ENCODE measurements at regions not wholly inside any gene's neighbourhood (a gene's known extent, or its start where the extent isn't known, plus 50 kb on each side); places are given as distances from the start of the nearest gene placed in this dataset.

DNA sequence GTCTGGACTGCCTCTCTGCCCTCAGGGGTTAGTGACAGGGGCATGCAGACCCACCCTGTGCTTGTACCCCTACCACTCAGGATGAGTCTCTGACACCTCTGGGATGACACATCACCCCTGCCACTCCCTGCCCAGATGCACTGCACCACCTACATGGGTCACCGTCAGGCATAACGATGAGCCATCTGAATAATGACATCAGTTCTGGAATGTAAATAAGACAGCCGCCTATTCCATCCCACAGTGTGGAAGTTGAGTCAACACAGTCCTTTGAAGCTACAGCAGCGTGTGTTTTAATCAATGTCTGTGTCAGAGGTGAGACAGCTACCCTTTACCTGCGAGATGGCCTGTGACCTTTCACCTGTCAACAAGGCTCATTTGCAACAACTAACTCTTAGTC lies 268.7 kb upstream of the ARRDC4 start:
- Histone ChIP-seq H3K9me3 (replicated peaks; ENCODE audit: control insufficient read depth, insufficient read depth, low read depth, low read length) (no peaks in the 10 kb centered on the region), H4K20me1 (replicated peaks; ENCODE audit: control insufficient read depth, insufficient read depth, low read length) (no peaks in the 10 kb centered on the region), H3K9ac (ENCODE audit: insufficient read depth in 1 of 2, low read depth in 2 of 2, low read length in 2 of 2) (no peak overlapping the region), H3K4me2 (ENCODE audit: insufficient read depth, low read length) (no peak overlapping the region), H3K4me1 (replicated peaks in 1 of 2; ENCODE audit: control insufficient read depth in 2 of 2, insufficient read depth in 2 of 2, low read length in 2 of 2) (no peaks in the 10 kb centered on the region), H3K36me3 (ENCODE audit: control insufficient read depth, insufficient read depth, low read length) (no peaks in the 10 kb centered on the region), H2AFZ (ENCODE audit: low read depth, low read length) (no peak overlapping the region), H3K9me1 (ENCODE audit: control insufficient read depth, insufficient read depth, low read length) (no peaks in the 10 kb centered on the region), H3K4me3 (no peak overlapping the region), H3K79me2 (ENCODE audit: control insufficient read depth, insufficient read depth, low read length) (no peaks in the 10 kb centered on the region), H3K27ac (ENCODE audit: extremely low read depth, low read depth, low read length) (no peak overlapping the region), H3K27me3 (ENCODE audit: control insufficient read depth in 2 of 2, insufficient read depth in 2 of 2, low read length in 2 of 2) (no peaks in the 10 kb centered on the region)
- ChIA-PET CTCF (ENCODE audit: low intra/inter-chr PET ratio) (no interaction called here), POLR2A (interaction anchor here (0.6 kb wide), 1 partner anchor 921 kb away, joined by 3 read pairs; no protein-coding TSS in a partner anchor)
- no TSS peak for BruUV-seq (replicated peaks)
- no peak for ATAC-seq
- in situ Hi-C loops (cut with MboI) = no loop called here
- no peak for FAIRE-seq
- DNase-seq (ENCODE audit: extremely low read depth in 1 of 4, low spot score in 3 of 4) = no peak
- 14% methylated on average over 5 of the region's 5 CpGs for WGBS (ENCODE audit: insufficient coverage, low coverage, missing lambda C conversion rate)
- TF ChIP-seq ETS2 (tag; IDR thresholded peaks at IDR 0.05; ENCODE audit: borderline replicate concordance, poor library complexity, severe bottlenecking) (no peak), NR3C1 (CRISPR knock-in tag; IDR thresholded peaks at IDR 0.05) (no peak), MAFG (tag; conservative IDR thresholded peaks at IDR 0.05) (no peak), CCNT2 (IDR thresholded peaks at IDR 0.05; ENCODE audit: borderline replicate concordance, extremely low read depth, insufficient read length, low read depth, low read length) (no peak), KAT2B (IDR thresholded peaks at IDR 0.05; ENCODE audit: low read depth, low read length) (no peak), ZNF324 (CRISPR knock-in tag; IDR thresholded peaks at IDR 0.05) (no peak), SIN3B (IDR thresholded peaks at IDR 0.05; ENCODE audit: low read depth) (no peak), NFE2 (IDR thresholded peaks at IDR 0.05; ENCODE audit: low read depth) (no peak), KDM2B (CRISPR knock-in tag; IDR thresholded peaks at IDR 0.05) (no peak), RFX7 (CRISPR knock-in tag; IDR thresholded peaks at IDR 0.05) (no peak), SAFB2 (IDR thresholded peaks at IDR 0.05; ENCODE audit: borderline replicate concordance, low read depth, low read length, severe bottlenecking) (no peak)
- TF ChIP-seq, protein P1, sequence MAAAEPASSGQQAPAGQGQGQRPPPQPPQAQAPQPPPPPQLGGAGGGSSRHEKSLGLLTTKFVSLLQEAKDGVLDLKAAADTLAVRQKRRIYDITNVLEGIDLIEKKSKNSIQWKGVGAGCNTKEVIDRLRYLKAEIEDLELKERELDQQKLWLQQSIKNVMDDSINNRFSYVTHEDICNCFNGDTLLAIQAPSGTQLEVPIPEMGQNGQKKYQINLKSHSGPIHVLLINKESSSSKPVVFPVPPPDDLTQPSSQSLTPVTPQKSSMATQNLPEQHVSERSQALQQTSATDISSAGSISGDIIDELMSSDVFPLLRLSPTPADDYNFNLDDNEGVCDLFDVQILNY (CRISPR knock-in tag; IDR thresholded peaks at IDR 0.05) = no peak
- TF ChIP-seq, protein P2, sequence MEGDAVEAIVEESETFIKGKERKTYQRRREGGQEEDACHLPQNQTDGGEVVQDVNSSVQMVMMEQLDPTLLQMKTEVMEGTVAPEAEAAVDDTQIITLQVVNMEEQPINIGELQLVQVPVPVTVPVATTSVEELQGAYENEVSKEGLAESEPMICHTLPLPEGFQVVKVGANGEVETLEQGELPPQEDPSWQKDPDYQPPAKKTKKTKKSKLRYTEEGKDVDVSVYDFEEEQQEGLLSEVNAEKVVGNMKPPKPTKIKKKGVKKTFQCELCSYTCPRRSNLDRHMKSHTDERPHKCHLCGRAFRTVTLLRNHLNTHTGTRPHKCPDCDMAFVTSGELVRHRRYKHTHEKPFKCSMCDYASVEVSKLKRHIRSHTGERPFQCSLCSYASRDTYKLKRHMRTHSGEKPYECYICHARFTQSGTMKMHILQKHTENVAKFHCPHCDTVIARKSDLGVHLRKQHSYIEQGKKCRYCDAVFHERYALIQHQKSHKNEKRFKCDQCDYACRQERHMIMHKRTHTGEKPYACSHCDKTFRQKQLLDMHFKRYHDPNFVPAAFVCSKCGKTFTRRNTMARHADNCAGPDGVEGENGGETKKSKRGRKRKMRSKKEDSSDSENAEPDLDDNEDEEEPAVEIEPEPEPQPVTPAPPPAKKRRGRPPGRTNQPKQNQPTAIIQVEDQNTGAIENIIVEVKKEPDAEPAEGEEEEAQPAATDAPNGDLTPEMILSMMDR (IDR thresholded peaks at IDR 0.05 in 2 of 3, conservative IDR thresholded peaks at IDR 0.05 in 1 of 3; ENCODE audit: insufficient read depth in 2 of 3, low read depth in 1 of 3, low read length in 3 of 3) = no peak
- TF ChIP-seq, protein P3, sequence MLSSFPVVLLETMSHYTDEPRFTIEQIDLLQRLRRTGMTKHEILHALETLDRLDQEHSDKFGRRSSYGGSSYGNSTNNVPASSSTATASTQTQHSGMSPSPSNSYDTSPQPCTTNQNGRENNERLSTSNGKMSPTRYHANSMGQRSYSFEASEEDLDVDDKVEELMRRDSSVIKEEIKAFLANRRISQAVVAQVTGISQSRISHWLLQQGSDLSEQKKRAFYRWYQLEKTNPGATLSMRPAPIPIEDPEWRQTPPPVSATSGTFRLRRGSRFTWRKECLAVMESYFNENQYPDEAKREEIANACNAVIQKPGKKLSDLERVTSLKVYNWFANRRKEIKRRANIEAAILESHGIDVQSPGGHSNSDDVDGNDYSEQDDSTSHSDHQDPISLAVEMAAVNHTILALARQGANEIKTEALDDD (IDR thresholded peaks at IDR 0.05) = no peak
- TF ChIP-seq, protein P4, sequence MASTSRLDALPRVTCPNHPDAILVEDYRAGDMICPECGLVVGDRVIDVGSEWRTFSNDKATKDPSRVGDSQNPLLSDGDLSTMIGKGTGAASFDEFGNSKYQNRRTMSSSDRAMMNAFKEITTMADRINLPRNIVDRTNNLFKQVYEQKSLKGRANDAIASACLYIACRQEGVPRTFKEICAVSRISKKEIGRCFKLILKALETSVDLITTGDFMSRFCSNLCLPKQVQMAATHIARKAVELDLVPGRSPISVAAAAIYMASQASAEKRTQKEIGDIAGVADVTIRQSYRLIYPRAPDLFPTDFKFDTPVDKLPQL (IDR thresholded peaks at IDR 0.05; ENCODE audit: extremely low read depth, insufficient read length) = no peak
- TF ChIP-seq, protein P5, sequence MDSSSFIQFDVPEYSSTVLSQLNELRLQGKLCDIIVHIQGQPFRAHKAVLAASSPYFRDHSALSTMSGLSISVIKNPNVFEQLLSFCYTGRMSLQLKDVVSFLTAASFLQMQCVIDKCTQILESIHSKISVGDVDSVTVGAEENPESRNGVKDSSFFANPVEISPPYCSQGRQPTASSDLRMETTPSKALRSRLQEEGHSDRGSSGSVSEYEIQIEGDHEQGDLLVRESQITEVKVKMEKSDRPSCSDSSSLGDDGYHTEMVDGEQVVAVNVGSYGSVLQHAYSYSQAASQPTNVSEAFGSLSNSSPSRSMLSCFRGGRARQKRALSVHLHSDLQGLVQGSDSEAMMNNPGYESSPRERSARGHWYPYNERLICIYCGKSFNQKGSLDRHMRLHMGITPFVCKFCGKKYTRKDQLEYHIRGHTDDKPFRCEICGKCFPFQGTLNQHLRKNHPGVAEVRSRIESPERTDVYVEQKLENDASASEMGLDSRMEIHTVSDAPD (CRISPR knock-in tag; IDR thresholded peaks at IDR 0.05) = no peak
- intact Hi-C loops (cut with micrococcal nuclease) = no loop called here

All from K562 (cell line).